NT2/D1 (cell line): ENCODE measurements at regions not wholly inside any gene's neighbourhood (a gene's known extent, or its start where the extent isn't known, plus 50 kb on each side); places are given as distances from the start of the nearest gene placed in this dataset.

Experiments used
- DNase-seq: peaks from one replicate; pipeline ENCODE4 v3.0.0-alpha.2; 2011; ENCODE audit warnings: low read depth, low spot score
- H3K27me3 ChIP-seq: 2 replicates; pipeline ENCODE4 v1.6.0; 2011; ENCODE audit warnings: mild to moderate bottlenecking; ENCODE audit not compliant: insufficient read length, insufficient read depth
- H3K36me3 ChIP-seq: 2 replicates; pipeline ENCODE4 v1.6.1; 2011; ENCODE audit warnings: mild to moderate bottlenecking, low read length, mixed read lengths; ENCODE audit not compliant: insufficient read depth, insufficient read length
- H3K4me1 ChIP-seq: 2 replicates; pipeline ENCODE4 v1.5.1; 2011; ENCODE audit not compliant: insufficient read depth, insufficient read length
- H3K4me3 ChIP-seq: 2 replicates; pipeline ENCODE4 v1.5.1; 2011; ENCODE audit warnings: low read depth; ENCODE audit not compliant: insufficient read length
- H3K9ac ChIP-seq: 2 replicates; pipeline ENCODE4 v1.6.0; 2011; ENCODE audit warnings: low read depth; ENCODE audit not compliant: insufficient read length
- H3K9me3 ChIP-seq: 2 replicates; pipeline ENCODE4 v1.5.1; 2011; ENCODE audit warnings: mild to moderate bottlenecking, low read length; ENCODE audit not compliant: insufficient read depth
- SUZ12 ChIP-seq: IDR thresholded peaks from 2 replicates; pipeline ENCODE4 v1.6.1; 2011; ENCODE audit not compliant: insufficient read length, insufficient read depth; ENCODE audit errors: extremely low read depth
- YY1 ChIP-seq: IDR thresholded peaks from 2 replicates; pipeline ENCODE4 v1.6.1; 2011; ENCODE audit not compliant: insufficient read length, insufficient read depth
- ZNF274 ChIP-seq: IDR thresholded peaks from 2 replicates; pipeline ENCODE4 v1.6.1; 2011; ENCODE audit warnings: mild to moderate bottlenecking, low read depth, low read length

DNA sequence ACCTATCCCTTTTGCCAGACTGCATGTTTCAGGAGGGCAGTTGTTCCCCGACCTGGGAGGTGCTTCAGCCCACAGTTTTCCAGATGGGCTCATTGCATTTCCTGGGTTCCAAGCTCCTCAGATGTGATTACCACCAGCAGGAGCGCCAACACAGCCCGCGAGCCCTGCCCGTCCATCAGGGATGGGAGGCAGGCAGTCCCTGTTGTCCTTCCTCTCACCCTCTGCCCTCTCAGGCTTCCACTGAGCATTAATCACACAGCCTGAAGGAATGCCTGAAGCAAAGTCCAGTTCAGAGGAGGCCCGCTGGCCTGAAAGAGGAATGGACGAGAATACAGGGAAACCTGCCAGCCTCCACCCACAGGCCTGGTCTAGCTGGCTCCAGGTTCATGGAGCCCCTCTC is 256.3 kb upstream of the SDK2 start:
- peaks cover 85% of the 10 kb centered on the region for H3K27me3 ChIP-seq
- no peak overlapping the region for H3K4me3 ChIP-seq
- H3K9me3 ChIP-seq, result no peaks in the 10 kb centered on the region
- H3K36me3 ChIP-seq, result no peaks in the 10 kb centered on the region
- DNase-seq, result no peak
- H3K9ac ChIP-seq, result no peak overlapping the region
- no peak for TF ChIP-seq SUZ12
- no peak for TF ChIP-seq ZNF274
- no peak for TF ChIP-seq YY1
- H3K4me1 ChIP-seq, result peaks cover 3% of the 10 kb centered on the region

DNA sequence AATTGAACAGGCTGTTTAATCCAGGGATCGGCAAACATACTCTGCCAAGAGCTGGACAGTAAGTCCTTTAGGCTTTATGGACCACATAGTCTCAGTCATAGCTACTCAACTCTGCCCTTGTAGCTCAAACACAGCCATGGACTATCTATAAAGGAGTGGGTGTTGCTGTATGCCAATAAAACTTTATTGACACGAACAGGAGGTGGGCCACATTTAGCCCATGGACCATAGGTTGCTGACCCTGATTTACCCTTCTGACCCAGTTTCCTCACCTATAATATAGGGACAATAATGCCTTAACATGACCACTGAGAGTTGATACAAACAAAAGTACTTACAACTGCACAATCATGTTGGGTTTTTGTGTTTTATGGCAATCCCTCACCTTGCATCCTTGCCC is 257.0 kb upstream of the SDK2 start:
- Histone ChIP-seq H3K36me3 (no peaks in the 10 kb centered on the region), H3K4me3 (peak overlapping the region; percentile 45), H3K27me3 (peaks cover 82% of the 10 kb centered on the region), H3K4me1 (peaks cover 3% of the 10 kb centered on the region), H3K9me3 (no peaks in the 10 kb centered on the region), H3K9ac (peak overlapping the region; percentile 46)
- no peak for DNase-seq
- TF ChIP-seq ZNF274 (no peak), SUZ12 (no peak), YY1 (no peak)

- H3K9ac ChIP-seq, result peak overlapping the region; percentile 77
- DNase-seq, result no peak
- peaks cover 3% of the 10 kb centered on the region for H3K4me1 ChIP-seq
- TF ChIP-seq YY1 (no peak), ZNF274 (no peak), SUZ12 (no peak)
- H3K4me3 ChIP-seq, result peak overlapping the region; percentile 45
- H3K27me3 ChIP-seq, result peaks cover 82% of the 10 kb centered on the region
- H3K9me3 ChIP-seq, result no peaks in the 10 kb centered on the region
- no peaks in the 10 kb centered on the region for H3K36me3 ChIP-seq
Observed at GRCh38 chr17:73901661-73902415, 257.6 kb upstream of the SDK2 start.

GRCh38 chr17:73902416-73903181 is 258.4 kb upstream of the SDK2 start:
- H3K4me1 ChIP-seq, result peaks cover 3% of the 10 kb centered on the region
- H3K27me3 ChIP-seq, result peaks cover 79% of the 10 kb centered on the region
- peak; percentile 56 for DNase-seq

DNA sequence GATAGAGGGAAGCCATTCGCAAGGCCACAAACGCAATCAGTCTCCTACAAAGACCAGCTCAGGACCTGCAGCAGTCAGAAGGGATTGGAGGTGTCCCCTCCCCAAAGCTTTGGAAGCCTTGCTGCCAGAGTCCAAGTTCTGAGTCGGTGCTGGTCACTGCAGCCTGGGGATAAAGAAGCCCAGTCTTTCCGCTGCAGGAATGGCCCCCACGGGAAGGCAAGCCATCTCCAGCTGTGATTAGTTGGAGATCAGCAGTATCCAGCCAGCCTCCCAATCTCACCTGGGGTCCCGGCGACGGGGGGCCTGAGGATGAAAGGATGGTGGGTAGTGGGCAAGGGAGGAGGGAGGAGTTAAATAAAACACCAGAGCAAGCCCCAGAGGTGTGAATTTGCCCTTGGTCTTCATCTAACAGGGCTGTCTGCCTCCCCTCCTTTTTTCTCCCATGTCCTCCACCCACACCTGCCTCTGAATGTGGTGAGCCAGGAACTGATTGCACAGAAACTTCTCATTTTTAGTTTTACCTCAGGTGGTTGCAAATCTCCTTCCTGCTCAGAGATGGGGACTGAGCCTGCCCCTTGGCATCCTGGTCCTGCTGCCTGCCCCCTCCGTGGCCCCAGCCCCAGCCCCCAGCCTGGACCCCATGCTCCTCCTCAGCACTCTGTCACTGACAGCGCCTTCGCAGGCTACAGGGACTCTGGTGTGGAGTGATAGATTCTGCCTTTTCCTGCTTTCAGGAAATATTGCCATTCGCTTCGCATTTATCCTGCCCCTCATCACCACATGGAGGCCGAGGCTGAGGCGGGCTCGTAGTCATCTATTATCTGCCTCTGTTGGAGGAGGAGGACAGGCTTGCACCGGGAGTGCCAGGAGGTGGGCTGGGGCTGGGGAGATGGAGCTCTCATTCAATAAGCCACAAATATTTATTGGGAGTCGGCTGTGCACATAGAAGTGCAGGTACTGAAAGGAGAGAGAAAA is 262.9 kb upstream of the SDK2 start:
- no peak overlapping the region for H3K9ac ChIP-seq
- peaks cover 79% of the 10 kb centered on the region for H3K27me3 ChIP-seq
- TF ChIP-seq ZNF274, result no peak
- TF ChIP-seq SUZ12, result no peak
- no peak for TF ChIP-seq YY1
- DNase-seq, result no peak
- H3K4me3 ChIP-seq, result no peak overlapping the region
- peaks cover 3% of the 10 kb centered on the region for H3K4me1 ChIP-seq
- no peaks in the 10 kb centered on the region for H3K36me3 ChIP-seq
- no peaks in the 10 kb centered on the region for H3K9me3 ChIP-seq

More at GRCh38 chr17:73902416-73903181, 258.4 kb upstream of the SDK2 start:
- no peak for TF ChIP-seq ZNF274
- no peak for TF ChIP-seq SUZ12
- TF ChIP-seq YY1, result no peak
- H3K4me3 ChIP-seq, result peak overlapping the region; percentile 45
- no peaks in the 10 kb centered on the region for H3K9me3 ChIP-seq
- H3K36me3 ChIP-seq, result no peaks in the 10 kb centered on the region
- peak overlapping the region; percentile 77 for H3K9ac ChIP-seq

- Histone ChIP-seq H3K4me1 (no peaks in the 10 kb centered on the region), H3K4me3 (no peak overlapping the region), H3K27me3 (peaks cover 59% of the 10 kb centered on the region), H3K36me3 (no peaks in the 10 kb centered on the region), H3K9ac (no peak overlapping the region), H3K9me3 (no peaks in the 10 kb centered on the region)
- TF ChIP-seq SUZ12, result no peak
- no peak for TF ChIP-seq ZNF274
- no peak for TF ChIP-seq YY1
- no peak for DNase-seq
Observed at GRCh38 chr17:73909186-73909585, 264.9 kb upstream of the SDK2 start.
